ENCODE measurements at regions not wholly inside any gene's neighbourhood (a gene's known extent, or its start where the extent isn't known, plus 50 kb on each side); places are given as distances from the start of the nearest gene placed in this dataset.

- TF ChIP-seq, protein P1, sequence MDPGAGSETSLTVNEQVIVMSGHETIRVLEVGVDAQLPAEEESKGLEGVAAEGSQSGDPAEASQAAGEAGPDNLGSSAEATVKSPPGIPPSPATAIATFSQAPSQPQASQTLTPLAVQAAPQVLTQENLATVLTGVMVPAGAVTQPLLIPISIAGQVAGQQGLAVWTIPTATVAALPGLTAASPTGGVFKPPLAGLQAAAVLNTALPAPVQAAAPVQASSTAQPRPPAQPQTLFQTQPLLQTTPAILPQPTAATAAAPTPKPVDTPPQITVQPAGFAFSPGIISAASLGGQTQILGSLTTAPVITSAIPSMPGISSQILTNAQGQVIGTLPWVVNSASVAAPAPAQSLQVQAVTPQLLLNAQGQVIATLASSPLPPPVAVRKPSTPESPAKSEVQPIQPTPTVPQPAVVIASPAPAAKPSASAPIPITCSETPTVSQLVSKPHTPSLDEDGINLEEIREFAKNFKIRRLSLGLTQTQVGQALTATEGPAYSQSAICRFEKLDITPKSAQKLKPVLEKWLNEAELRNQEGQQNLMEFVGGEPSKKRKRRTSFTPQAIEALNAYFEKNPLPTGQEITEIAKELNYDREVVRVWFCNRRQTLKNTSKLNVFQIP (CRISPR knock-in tag; IDR thresholded peaks at IDR 0.05; ENCODE audit: borderline replicate concordance, low read depth) = no peak
- no peak for ATAC-seq
These were observed 568.2 kb downstream of the ANKRD7 start for GRCh38 chr7:118792682-118793081.

DNA sequence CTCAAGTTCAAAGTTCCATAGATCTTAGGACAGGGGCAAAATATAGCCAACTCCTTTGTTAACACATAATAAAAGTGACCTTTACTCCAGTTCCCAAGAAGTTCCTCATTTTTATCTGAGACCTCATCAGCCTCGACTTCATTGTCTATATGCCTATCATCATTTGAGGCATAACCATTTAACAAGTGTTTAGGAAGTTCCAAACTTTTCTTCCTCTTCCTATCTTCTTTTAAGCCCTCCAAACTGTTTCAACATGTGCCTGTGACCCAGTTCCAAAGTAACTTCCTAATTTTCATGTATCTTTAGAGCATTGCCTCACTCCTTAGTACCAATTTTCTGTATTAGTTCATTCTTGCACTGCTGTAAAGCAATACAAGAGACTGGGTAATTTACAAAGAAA is 569.1 kb downstream of the ANKRD7 start:
- TF ChIP-seq TSHZ2 (CRISPR knock-in tag; IDR thresholded peaks at IDR 0.05) = no peak
- TF ChIP-seq ZNF565 (CRISPR knock-in tag; conservative IDR thresholded peaks at IDR 0.05; ENCODE audit: low read depth) = no peak
- TF ChIP-seq ZNF70 (CRISPR knock-in tag; IDR thresholded peaks at IDR 0.05) = no peak
- TF ChIP-seq, protein P1 (CRISPR knock-in tag; IDR thresholded peaks at IDR 0.05; ENCODE audit: borderline replicate concordance, low read depth) = no peak
- TF ChIP-seq RARB (CRISPR knock-in tag; IDR thresholded peaks at IDR 0.05) = no peak
- TF ChIP-seq TCF4 (CRISPR knock-in tag; IDR thresholded peaks at IDR 0.05; ENCODE audit: borderline replicate concordance) = no peak
- TF ChIP-seq, protein P2, sequence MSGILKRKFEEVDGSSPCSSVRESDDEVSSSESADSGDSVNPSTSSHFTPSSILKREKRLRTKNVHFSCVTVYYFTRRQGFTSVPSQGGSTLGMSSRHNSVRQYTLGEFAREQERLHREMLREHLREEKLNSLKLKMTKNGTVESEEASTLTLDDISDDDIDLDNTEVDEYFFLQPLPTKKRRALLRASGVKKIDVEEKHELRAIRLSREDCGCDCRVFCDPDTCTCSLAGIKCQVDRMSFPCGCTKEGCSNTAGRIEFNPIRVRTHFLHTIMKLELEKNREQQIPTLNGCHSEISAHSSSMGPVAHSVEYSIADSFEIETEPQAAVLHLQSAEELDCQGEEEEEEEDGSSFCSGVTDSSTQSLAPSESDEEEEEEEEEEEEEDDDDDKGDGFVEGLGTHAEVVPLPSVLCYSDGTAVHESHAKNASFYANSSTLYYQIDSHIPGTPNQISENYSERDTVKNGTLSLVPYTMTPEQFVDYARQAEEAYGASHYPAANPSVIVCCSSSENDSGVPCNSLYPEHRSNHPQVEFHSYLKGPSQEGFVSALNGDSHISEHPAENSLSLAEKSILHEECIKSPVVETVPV (CRISPR knock-in tag; IDR thresholded peaks at IDR 0.05) = no peak
- TF ChIP-seq CREB5 (CRISPR knock-in tag; IDR thresholded peaks at IDR 0.05; ENCODE audit: low read depth) = no peak
- no peak for TF ChIP-seq ZC3H10 (CRISPR knock-in tag; IDR thresholded peaks at IDR 0.05)
- TF ChIP-seq ZFP30 (CRISPR knock-in tag; IDR thresholded peaks at IDR 0.05) = no peak
- TF ChIP-seq OSR1 (CRISPR knock-in tag; IDR thresholded peaks at IDR 0.05) = no peak
- no peak for TF ChIP-seq ISL1 (CRISPR knock-in tag; IDR thresholded peaks at IDR 0.05)
- TF ChIP-seq ZNF8 (CRISPR knock-in tag; IDR thresholded peaks at IDR 0.05) = no peak
- TF ChIP-seq PPARA (CRISPR knock-in tag; IDR thresholded peaks at IDR 0.05; ENCODE audit: borderline replicate concordance) = no peak
- TF ChIP-seq CSDC2 (CRISPR knock-in tag; IDR thresholded peaks at IDR 0.05) = no peak
- TF ChIP-seq TOX (CRISPR knock-in tag; IDR thresholded peaks at IDR 0.05; ENCODE audit: borderline replicate concordance) = no peak
- no peak for ATAC-seq

- ATAC-seq = no peak
- TF ChIP-seq PPARA (CRISPR knock-in tag; IDR thresholded peaks at IDR 0.05; ENCODE audit: borderline replicate concordance) (no peak), RARB (CRISPR knock-in tag; IDR thresholded peaks at IDR 0.05) (no peak), ZFP30 (CRISPR knock-in tag; IDR thresholded peaks at IDR 0.05) (no peak), ZNF565 (CRISPR knock-in tag; conservative IDR thresholded peaks at IDR 0.05; ENCODE audit: low read depth) (no peak), TCF4 (CRISPR knock-in tag; IDR thresholded peaks at IDR 0.05; ENCODE audit: borderline replicate concordance) (no peak), CSDC2 (CRISPR knock-in tag; IDR thresholded peaks at IDR 0.05) (no peak), CREB5 (CRISPR knock-in tag; IDR thresholded peaks at IDR 0.05; ENCODE audit: low read depth) (no peak), OSR1 (CRISPR knock-in tag; IDR thresholded peaks at IDR 0.05) (no peak), ZFP3 (CRISPR knock-in tag; IDR thresholded peaks at IDR 0.05) (no peak), TOX (CRISPR knock-in tag; IDR thresholded peaks at IDR 0.05; ENCODE audit: borderline replicate concordance) (no peak), ESRRG (CRISPR knock-in tag; IDR thresholded peaks at IDR 0.05) (no peak), TSHZ2 (CRISPR knock-in tag; IDR thresholded peaks at IDR 0.05) (no peak), ARNTL (CRISPR knock-in tag; IDR thresholded peaks at IDR 0.05; ENCODE audit: borderline replicate concordance, low read depth) (no peak), GLIS3 (CRISPR knock-in tag; IDR thresholded peaks at IDR 0.05) (no peak), ZNF8 (CRISPR knock-in tag; IDR thresholded peaks at IDR 0.05) (no peak)
- TF ChIP-seq, protein P1 (CRISPR knock-in tag; IDR thresholded peaks at IDR 0.05; ENCODE audit: borderline replicate concordance, low read depth) = no peak
These were observed 569.9 kb downstream of the ANKRD7 start for GRCh38 chr7:118794419-118794818.

Measured in SK-N-SH treated with all-trans-retinoic acid at 6 μM for 48 hours (cell line).